ENCODE measurements at regions not wholly inside any gene's neighbourhood (a gene's known extent, or its start where the extent isn't known, plus 50 kb on each side); places are given as distances from the start of the nearest gene placed in this dataset.

- TF ChIP-seq CTCF (conservative IDR thresholded peaks at IDR 0.05; ENCODE audit: low read depth, low read length): no peak
- no peaks in the 10 kb centered on the region for H3K79me2 ChIP-seq (ENCODE audit: insufficient read depth, low read depth)
- no peaks in the 10 kb centered on the region for H3K36me3 ChIP-seq (ENCODE audit: insufficient read depth)
- no peaks in the 10 kb centered on the region for H3K27me3 ChIP-seq (ENCODE audit: insufficient read depth, low read depth)
- no peak overlapping the region for H2AFZ ChIP-seq (ENCODE audit: low read depth)
- H3K4me3 ChIP-seq (IDR thresholded peaks at IDR 0.05; ENCODE audit: insufficient read depth, low read depth, low read length): no peak overlapping the region
- no peak overlapping the region for H3K4me2 ChIP-seq
- no peak overlapping the region for H3K27ac ChIP-seq
- no peaks in the 10 kb centered on the region for H3K4me1 ChIP-seq (ENCODE audit: low read depth, poor library complexity, severe bottlenecking)
- no peaks in the 10 kb centered on the region for H4K20me1 ChIP-seq (ENCODE audit: insufficient read depth)
- no peak overlapping the region for H3K9ac ChIP-seq
Observed at GRCh38 chr2:222115296-222115695, 183.5 kb downstream of the PAX3 start.

GRCh38 chr2:222108957-222109585 is 189.7 kb downstream of the PAX3 start:
- TF ChIP-seq CTCF (conservative IDR thresholded peaks at IDR 0.05; ENCODE audit: low read depth, low read length): no peak
- Histone ChIP-seq H3K79me2 (ENCODE audit: insufficient read depth, low read depth) (no peaks in the 10 kb centered on the region), H3K27me3 (ENCODE audit: insufficient read depth, low read depth) (no peaks in the 10 kb centered on the region), H2AFZ (ENCODE audit: low read depth) (no peak overlapping the region), H3K4me1 (ENCODE audit: low read depth, poor library complexity, severe bottlenecking) (no peaks in the 10 kb centered on the region), H3K27ac (no peak overlapping the region), H3K9ac (no peak overlapping the region), H3K4me2 (no peak overlapping the region), H3K4me3 (IDR thresholded peaks at IDR 0.05; ENCODE audit: insufficient read depth, low read depth, low read length) (no peak overlapping the region), H4K20me1 (ENCODE audit: insufficient read depth) (no peaks in the 10 kb centered on the region), H3K36me3 (ENCODE audit: insufficient read depth) (no peaks in the 10 kb centered on the region)

GRCh38 chr2:222108497-222108896 is 190.3 kb downstream of the PAX3 start:
- Histone ChIP-seq H3K9ac (no peak overlapping the region), H4K20me1 (ENCODE audit: insufficient read depth) (no peaks in the 10 kb centered on the region), H3K4me3 (IDR thresholded peaks at IDR 0.05; ENCODE audit: insufficient read depth, low read depth, low read length) (no peak overlapping the region), H3K27ac (no peak overlapping the region), H3K4me1 (ENCODE audit: low read depth, poor library complexity, severe bottlenecking) (no peaks in the 10 kb centered on the region), H3K4me2 (no peak overlapping the region), H3K27me3 (ENCODE audit: insufficient read depth, low read depth) (no peaks in the 10 kb centered on the region), H3K36me3 (ENCODE audit: insufficient read depth) (no peaks in the 10 kb centered on the region), H3K79me2 (ENCODE audit: insufficient read depth, low read depth) (no peaks in the 10 kb centered on the region), H2AFZ (ENCODE audit: low read depth) (no peak overlapping the region)
- TF ChIP-seq CTCF (conservative IDR thresholded peaks at IDR 0.05; ENCODE audit: low read depth, low read length): no peak

GRCh38 chr2:222105046-222105445 is 193.8 kb downstream of the PAX3 start:
- no peak for TF ChIP-seq CTCF (conservative IDR thresholded peaks at IDR 0.05; ENCODE audit: low read depth, low read length)
- Histone ChIP-seq H3K4me1 (ENCODE audit: low read depth, poor library complexity, severe bottlenecking) (no peaks in the 10 kb centered on the region), H2AFZ (ENCODE audit: low read depth) (no peak overlapping the region), H3K27ac (no peak overlapping the region), H3K27me3 (ENCODE audit: insufficient read depth, low read depth) (no peaks in the 10 kb centered on the region), H4K20me1 (ENCODE audit: insufficient read depth) (no peaks in the 10 kb centered on the region), H3K79me2 (ENCODE audit: insufficient read depth, low read depth) (no peaks in the 10 kb centered on the region), H3K4me3 (IDR thresholded peaks at IDR 0.05; ENCODE audit: insufficient read depth, low read depth, low read length) (no peak overlapping the region), H3K9ac (no peak overlapping the region), H3K4me2 (no peak overlapping the region), H3K36me3 (ENCODE audit: insufficient read depth) (no peaks in the 10 kb centered on the region)

Measured in KMS-11 (cell line).